ENCODE measurements at regions not wholly inside any gene's neighbourhood (a gene's known extent, or its start where the extent isn't known, plus 50 kb on each side); places are given as distances from the start of the nearest gene placed in this dataset.

GRCh38 chr13:105219651-105220050 is 1315.8 kb downstream of the EFNB2 start:
- BruUV-seq (replicated peaks), result no TSS peak
- no peaks in the 10 kb centered on the region for H3K9me3 ChIP-seq (ENCODE audit: low read length)
- H2AFZ ChIP-seq (ENCODE audit: low read length), result no peak overlapping the region
- ChIA-PET CTCF (ENCODE audit: unreplicated experiment) (no interaction called here), POLR2A (no interaction called here)
- no peak overlapping the region for H3K4me2 ChIP-seq (ENCODE audit: low read length)
- no peaks in the 10 kb centered on the region for H3K9me2 ChIP-seq (ENCODE audit: insufficient read depth, low read length)
- H3K4me1 ChIP-seq (ENCODE audit: insufficient read depth, low read length, poor library complexity, severe bottlenecking), result no peaks in the 10 kb centered on the region
- H3K36me3 ChIP-seq (ENCODE audit: insufficient read depth, low read length), result no peaks in the 10 kb centered on the region
- intact Hi-C loops (cut with micrococcal nuclease; ENCODE audit: unreplicated experiment), result no loop called here
- H3K4me3 ChIP-seq (ENCODE audit: low read depth, low read length, poor library complexity, severe bottlenecking), result no peak overlapping the region
- TF ChIP-seq EZH2phosphoT487 (IDR thresholded peaks at IDR 0.05; ENCODE audit: borderline replicate concordance, low read depth, low read length) (no peak), CTCF (conservative IDR thresholded peaks at IDR 0.05; ENCODE audit: low read length) (no peak)
- H4K20me1 ChIP-seq (ENCODE audit: insufficient read depth, low read length), result no peaks in the 10 kb centered on the region
- H3K79me2 ChIP-seq (ENCODE audit: insufficient read depth, low read depth, low read length), result no peaks in the 10 kb centered on the region
- no peak for DNase-seq (ENCODE audit: low spot score)
- no peak overlapping the region for H3K27ac ChIP-seq (ENCODE audit: low read depth, low read length, poor library complexity, severe bottlenecking)

DNA sequence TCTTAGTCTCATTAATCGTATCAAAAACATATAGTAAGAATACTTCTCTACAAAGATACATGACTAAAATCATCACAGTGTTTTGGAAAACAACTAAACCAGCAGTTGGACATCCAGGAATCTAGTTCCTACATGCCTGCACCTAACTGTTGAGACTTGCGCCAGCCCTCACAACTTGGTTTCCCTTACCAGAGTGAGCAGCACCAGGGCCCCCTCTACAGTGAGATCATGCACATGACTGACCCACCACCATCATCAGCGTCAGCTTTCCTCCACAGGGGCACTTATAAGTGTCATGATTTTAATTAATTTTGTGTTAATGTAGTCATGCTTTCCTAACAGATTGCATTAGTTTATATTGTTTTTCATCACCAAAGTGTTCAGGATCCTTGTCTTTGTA is 1322.0 kb downstream of the EFNB2 start:
- Histone ChIP-seq H3K4me3 (ENCODE audit: low read depth, low read length, poor library complexity, severe bottlenecking) (no peak overlapping the region), H3K4me2 (ENCODE audit: low read length) (no peak overlapping the region), H3K79me2 (ENCODE audit: insufficient read depth, low read depth, low read length) (no peaks in the 10 kb centered on the region), H3K9me2 (ENCODE audit: insufficient read depth, low read length) (no peaks in the 10 kb centered on the region), H3K4me1 (ENCODE audit: insufficient read depth, low read length, poor library complexity, severe bottlenecking) (no peaks in the 10 kb centered on the region), H2AFZ (ENCODE audit: low read length) (no peak overlapping the region), H4K20me1 (ENCODE audit: insufficient read depth, low read length) (no peaks in the 10 kb centered on the region), H3K36me3 (ENCODE audit: insufficient read depth, low read length) (no peaks in the 10 kb centered on the region), H3K27ac (ENCODE audit: low read depth, low read length, poor library complexity, severe bottlenecking) (no peak overlapping the region), H3K9me3 (ENCODE audit: low read length) (no peaks in the 10 kb centered on the region)
- TF ChIP-seq CTCF (conservative IDR thresholded peaks at IDR 0.05; ENCODE audit: low read length) (no peak), EZH2phosphoT487 (IDR thresholded peaks at IDR 0.05; ENCODE audit: borderline replicate concordance, low read depth, low read length) (no peak)
- intact Hi-C loops (cut with micrococcal nuclease; ENCODE audit: unreplicated experiment), result no loop called here
- ChIA-PET CTCF (ENCODE audit: unreplicated experiment) (no interaction called here), POLR2A (interaction anchor here (0.5 kb wide), 1 partner anchor 215 kb away, joined by 3 read pairs; no protein-coding TSS in a partner anchor)
- BruUV-seq (replicated peaks), result no TSS peak
- no peak for DNase-seq (ENCODE audit: low spot score)

- ChIA-PET POLR2A (no interaction called here), CTCF (ENCODE audit: unreplicated experiment) (no interaction called here)
- TF ChIP-seq CTCF (conservative IDR thresholded peaks at IDR 0.05; ENCODE audit: low read length), result no peak
- no peak for TF ChIP-seq EZH2phosphoT487 (IDR thresholded peaks at IDR 0.05; ENCODE audit: borderline replicate concordance, low read depth, low read length)
- DNase-seq (ENCODE audit: low spot score), result no peak
- H3K4me2 ChIP-seq (ENCODE audit: low read length), result no peak overlapping the region
- intact Hi-C loops (cut with micrococcal nuclease; ENCODE audit: unreplicated experiment), result no loop called here
- H3K79me2 ChIP-seq (ENCODE audit: insufficient read depth, low read depth, low read length), result no peaks in the 10 kb centered on the region
- no peaks in the 10 kb centered on the region for H3K36me3 ChIP-seq (ENCODE audit: insufficient read depth, low read length)
- H3K9me2 ChIP-seq (ENCODE audit: insufficient read depth, low read length), result no peaks in the 10 kb centered on the region
- H3K27ac ChIP-seq (ENCODE audit: low read depth, low read length, poor library complexity, severe bottlenecking), result no peak overlapping the region
- BruUV-seq (replicated peaks), result no TSS peak
- no peak overlapping the region for H3K4me3 ChIP-seq (ENCODE audit: low read depth, low read length, poor library complexity, severe bottlenecking)
- H3K4me1 ChIP-seq (ENCODE audit: insufficient read depth, low read length, poor library complexity, severe bottlenecking), result no peaks in the 10 kb centered on the region
- H3K9me3 ChIP-seq (ENCODE audit: low read length), result no peaks in the 10 kb centered on the region
- H2AFZ ChIP-seq (ENCODE audit: low read length), result no peak overlapping the region
- H4K20me1 ChIP-seq (ENCODE audit: insufficient read depth, low read length), result no peaks in the 10 kb centered on the region
These were observed 1327.7 kb downstream of the EFNB2 start for GRCh38 chr13:105207572-105208293.

Measured in OCI-LY7 (cell line).